GM19025 (cell line): ENCODE measurements at regions not wholly inside any gene's neighbourhood (a gene's known extent, or its start where the extent isn't known, plus 50 kb on each side); places are given as distances from the start of the nearest gene placed in this dataset.
"Not testable (repeated sequence)": the region's sequence is repeated elsewhere in the genome, so short reads cannot be mapped to it uniquely, and the experiment has no call there.

Experiments used
- ATAC-seq: cut with Tn5 transposase; IDR thresholded peaks from one replicate; pipeline ENCODE4 v1.9.1; 2021; ENCODE audit warnings: mild to moderate bottlenecking, low read depth, moderate library complexity; ENCODE audit not compliant: unreplicated experiment

DNA sequence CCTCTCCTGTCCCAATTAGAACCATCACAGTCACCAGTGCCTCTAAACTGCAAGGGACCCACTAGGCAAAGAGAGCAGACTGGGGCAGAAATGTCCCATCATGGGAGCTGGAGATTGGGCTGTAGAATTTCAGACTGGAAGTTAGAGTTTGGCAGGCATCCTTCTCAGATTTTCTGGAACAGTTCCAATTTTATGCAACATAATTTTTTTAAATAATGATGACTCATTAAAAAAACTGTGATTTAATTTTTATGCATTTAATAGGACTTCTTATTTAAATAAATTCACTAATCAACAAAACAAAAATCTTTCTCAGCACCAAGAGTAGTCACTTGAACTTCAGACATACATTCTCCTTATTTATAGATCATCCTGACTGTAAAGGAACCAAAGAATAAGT is 84.6 kb upstream of the SLC7A14 start:
- no peak for ATAC-seq

GRCh38 chr3:170662986-170663385 is 77.1 kb upstream of the SLC7A14 start:
- ATAC-seq = not testable (repeated sequence)

DNA sequence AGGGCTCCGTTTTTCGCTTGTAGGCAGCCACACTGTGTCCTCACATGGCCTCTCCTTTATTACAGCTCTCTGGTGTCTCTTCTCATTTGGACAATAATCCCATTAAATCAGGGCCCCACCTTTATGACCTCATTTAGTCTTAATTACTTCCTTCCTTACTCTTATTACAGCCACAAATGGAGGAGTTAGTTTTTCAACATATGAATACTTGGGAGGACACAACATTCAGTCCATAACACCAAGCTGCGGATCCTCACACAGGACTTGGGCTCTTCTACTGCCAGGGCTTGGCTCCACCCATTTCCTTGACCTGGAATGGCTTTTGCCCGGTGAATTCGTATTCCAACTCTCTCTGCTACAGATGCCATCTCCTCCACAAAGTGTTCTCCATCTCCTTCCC is 74.3 kb upstream of the SLC7A14 start:
- ATAC-seq = no peak

DNA sequence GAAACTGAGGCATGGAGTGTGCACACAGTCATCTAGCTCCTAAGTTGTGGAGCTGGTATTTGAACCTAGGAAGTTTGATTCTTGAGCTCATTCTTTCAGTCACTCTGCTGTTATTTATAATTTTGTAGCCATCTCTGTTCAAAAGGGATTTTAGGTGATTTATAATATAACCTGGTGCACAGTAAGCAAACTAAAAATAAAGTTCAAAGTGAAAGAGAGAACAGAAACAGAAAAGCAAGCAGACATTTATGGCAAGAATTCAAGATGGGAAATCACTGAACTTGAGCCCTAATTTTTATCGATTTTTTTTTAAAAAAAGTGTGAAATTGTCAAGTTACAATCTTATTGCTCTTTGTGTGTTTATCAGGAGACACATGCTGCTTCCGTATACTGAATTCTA is 71.4 kb upstream of the SLC7A14 start:
- ATAC-seq = no peak

DNA sequence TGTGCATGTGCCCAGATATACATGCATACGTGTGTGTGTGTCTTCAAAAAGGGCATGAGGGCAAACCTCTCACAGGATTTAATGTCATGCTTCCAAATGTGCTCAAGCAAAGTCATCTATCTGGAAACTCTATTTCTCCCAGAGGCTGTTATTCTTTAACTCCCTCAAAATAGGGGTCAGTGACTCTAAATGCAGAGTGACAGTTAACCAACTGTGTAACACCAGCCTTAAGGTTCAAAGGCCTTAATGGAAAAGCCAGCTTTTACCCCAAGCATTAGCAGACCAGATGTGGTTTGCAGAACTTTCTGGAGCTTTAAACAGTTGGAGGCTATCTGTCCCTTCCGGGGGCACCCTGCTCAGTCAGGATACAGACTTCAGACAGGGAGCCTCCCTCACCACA is 70.4 kb upstream of the SLC7A14 start:
- ATAC-seq = no peak

- ATAC-seq = no peak
These were observed 67.9 kb upstream of the SLC7A14 start for GRCh38 chr3:170653801-170654200.

GRCh38 chr3:170651260-170651845 is 65.5 kb upstream of the SLC7A14 start:
- no peak for ATAC-seq

- ATAC-seq = not testable (repeated sequence)
These were observed 64.7 kb upstream of the SLC7A14 start for GRCh38 chr3:170650557-170650956.

DNA sequence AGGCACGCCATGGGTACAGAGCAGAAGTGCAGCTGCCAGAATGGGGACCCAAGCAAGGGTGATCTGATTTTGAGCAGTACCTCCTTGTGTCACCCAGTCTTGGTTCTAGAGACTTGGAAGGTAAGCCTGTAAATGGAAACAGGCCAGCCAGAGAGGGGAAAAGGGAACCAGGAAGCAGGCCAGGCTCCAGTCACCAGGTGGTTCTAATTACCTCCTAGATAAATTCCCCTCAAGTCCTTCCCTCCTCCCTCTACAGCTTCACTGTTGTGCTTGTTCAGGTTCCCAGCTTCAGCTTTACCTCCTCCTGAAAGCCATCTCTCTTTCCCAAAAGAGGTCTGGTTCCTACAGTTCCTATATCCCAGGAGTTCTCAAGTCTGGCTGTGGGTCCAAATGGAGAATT is 58.8 kb upstream of the SLC7A14 start:
- no peak for ATAC-seq

DNA sequence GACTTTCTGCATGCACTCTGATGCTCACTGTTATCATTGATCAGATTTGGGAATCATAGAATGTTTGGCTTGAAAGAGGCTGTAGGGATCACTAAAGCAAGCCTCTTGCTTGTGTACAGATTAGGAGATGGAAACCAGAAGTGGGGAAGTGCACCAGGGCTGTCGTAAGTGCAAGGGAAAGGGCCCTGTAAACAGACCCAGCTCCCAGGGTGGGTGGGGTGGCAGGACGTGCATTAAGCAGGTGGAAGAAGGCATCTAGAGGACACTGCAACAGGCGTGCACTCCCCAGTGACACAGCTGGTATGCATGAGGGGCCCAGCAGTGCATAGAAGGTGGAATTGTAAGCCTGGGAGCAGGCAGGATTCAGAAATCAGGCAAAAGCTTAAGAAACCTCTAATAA is 58.0 kb upstream of the SLC7A14 start:
- no peak for ATAC-seq

DNA sequence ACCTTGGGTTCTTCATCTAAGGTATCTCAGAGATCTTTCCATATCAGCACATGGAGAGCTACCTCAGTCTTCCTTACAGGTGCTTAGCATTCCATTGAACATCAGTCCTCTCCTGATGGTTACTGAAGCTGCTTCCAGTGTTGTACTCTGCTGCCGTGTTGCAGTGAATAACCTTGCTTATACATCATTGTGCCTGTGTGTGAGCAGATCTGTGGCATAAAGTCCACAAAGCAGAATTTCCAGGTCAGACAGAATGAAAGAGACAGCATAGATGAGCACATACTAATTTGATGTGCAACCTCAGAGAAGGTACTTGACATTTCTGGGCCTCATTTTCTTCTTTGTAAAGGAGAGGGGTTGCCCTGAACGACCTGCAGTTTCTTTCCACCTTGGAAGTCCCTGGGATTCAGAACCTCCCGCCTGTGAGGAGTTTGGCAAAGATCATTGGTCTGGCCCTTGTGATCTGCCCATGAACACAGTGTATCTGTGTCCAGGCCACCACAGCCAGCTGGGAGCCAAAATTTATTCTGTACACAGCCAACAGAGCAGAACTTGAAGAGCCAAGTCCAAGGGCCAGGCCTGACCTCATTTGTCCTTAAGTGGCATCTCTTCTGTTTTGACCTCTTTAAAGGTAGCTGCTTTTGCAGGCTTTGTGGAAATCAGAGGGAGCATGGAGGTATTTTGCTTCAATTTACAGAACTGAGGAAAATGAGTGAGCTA is 57.2 kb upstream of the SLC7A14 start:
- ATAC-seq = no peak

DNA sequence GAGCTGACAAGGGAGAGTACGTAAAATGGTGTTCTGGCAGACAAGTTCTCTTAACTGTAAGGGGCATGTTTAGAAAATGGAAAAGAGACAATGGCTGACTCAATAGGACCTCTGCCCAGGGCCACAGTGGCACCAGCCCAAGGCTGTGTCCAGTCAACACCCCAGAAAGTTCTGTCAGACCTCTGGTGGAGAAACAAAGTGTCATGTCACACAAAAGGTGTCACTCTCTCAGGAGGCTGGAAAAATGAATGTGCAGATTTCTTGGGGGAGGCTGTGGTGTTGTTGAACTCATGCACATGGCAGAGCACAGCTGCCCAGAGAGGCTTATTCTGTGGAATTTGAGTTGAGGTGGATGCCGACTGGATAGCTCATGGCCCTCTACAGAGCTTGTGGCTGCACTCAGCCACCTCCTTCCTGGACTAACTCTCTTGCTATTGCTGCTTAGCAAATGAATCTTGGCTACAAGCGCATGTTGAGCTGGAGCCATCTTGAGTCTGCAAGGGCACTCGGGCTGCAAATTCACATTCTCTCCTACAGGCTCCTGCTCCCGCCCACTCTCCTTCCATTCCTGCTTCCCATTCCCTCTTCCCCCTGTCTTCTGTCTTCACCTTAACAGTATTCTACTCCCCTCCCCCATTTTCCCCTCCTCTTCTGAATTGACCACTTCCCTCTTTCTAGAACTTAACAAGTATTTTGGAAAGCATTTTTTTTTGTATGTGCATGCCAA is 55.8 kb upstream of the SLC7A14 start:
- ATAC-seq = no peak

DNA sequence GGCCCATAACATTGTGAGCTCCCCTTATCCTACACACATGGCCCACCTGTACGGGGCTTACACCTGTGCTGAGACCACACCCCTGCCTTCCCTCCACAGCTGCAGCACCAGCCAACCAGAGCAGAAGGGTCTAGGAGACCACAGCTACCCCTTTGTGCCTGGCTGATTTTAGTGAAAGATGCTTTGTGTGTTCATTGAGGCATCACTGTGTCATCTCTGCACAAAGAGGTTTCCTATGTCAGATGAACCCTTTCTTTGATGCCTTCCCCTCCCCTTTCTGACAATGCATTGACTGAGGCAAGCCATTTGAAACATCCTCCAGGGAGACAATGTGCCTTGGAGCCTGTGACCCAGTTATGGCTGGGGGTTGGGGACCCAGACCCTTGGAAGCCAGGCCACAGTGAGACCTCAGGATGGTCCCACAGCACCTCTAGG is 54.9 kb upstream of the SLC7A14 start:
- no peak for ATAC-seq

DNA sequence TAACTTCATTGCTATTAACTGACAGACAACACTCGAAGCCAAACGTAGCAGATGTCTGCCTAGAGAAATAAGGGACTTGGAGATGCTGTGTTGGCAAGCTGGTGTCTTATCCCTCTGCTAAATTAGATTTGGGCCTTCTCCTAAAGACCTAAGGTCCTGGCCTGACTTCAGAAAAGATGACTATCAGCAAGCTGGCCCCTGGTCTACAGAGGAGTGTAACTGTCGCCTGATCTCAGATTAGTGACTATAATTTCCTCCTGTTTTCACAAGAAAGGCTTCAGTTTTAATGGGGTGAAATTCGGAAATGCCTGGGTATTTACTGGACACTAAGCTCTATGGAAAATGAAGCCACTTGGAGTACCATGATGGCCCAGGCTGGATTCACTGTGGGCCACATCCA is 53.1 kb upstream of the SLC7A14 start:
- no peak for ATAC-seq

GRCh38 chr3:170637306-170637705 is 51.4 kb upstream of the SLC7A14 start:
- ATAC-seq = no peak

DNA sequence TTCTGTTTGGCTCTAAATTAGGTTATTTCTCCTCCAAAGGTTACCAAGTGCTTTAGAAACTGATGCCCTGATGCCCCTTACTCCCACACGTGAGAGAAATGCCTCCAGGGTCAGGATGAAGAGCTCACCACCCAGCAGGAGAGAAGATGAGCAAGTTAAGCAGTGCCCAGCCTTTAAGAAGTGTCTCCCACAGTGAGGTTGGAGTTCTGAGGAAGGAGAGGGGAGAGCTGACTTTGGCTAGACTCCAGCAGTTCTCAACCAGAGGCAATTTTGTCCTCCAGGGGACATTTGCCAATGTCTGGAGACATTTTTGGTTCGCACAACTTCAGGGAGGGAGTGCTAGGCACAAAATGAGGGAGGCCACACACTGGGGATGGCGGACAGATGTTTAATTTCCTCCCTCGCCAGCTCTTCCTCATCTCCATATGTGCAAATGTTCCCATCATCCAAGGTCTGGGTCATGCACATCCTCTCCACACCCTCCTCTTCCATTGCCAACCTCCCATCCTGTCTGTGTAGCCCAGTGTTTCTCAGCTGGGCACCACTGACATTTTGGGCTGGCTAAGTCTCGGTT is 50.6 kb upstream of the SLC7A14 start:
- ATAC-seq = no peak
